ENCODE measurements at regions not wholly inside any gene's neighbourhood (a gene's known extent, or its start where the extent isn't known, plus 50 kb on each side); places are given as distances from the start of the nearest gene placed in this dataset.

DNA sequence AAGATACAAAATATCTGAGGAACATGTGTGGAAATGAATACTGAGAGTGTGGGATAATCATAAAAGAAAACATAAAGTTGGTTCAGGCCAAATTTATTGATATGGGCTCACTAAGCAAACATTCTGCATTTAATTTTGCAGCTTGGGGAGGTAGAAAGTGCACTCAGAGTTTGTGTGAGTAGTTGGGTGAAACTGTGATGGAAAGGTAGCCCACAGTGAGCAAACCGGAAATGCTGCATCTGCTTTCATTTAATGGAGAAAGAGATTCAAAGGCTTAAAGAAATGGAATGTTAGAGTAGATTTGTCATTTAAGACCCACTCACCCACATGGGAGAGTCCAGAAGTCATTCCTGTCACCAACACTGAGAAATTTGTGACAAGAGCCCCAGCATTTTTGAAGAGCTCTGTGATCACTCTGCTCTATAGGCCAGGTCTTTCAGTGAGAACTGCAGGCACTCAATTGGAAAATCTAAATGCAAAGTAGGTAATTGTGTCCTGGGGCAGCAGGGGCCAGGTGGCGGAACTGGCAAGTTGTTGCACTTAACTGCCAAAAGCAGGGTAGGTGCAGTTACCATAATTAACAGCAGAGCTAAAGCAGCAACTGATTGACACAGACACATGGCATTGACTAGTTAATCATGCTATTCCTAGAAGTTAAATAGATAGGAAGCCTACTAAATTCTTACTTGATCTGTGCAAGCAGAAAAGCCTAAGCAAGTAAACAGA is 1228.3 kb upstream of the PCDH20 start:
- Histone ChIP-seq H3K9ac (ENCODE audit: low read depth, low read length) (no peak overlapping the region), H3K36me3 (ENCODE audit: insufficient read depth, low read depth, low read length) (no peaks in the 10 kb centered on the region), H3K27me3 (ENCODE audit: insufficient read depth, low read length) (no peaks in the 10 kb centered on the region), H3K4me3 (ENCODE audit: low read length) (no peak overlapping the region), H3K9me3 (ENCODE audit: insufficient read depth, low read depth, low read length) (0 out of 2 replicates have a peak, but pooled peaks cover 4% of the 10 kb centered on the region), H3K27ac (ENCODE audit: low read length) (no peak overlapping the region), H3K4me1 (ENCODE audit: insufficient read depth, low read length) (no peaks in the 10 kb centered on the region)

DNA sequence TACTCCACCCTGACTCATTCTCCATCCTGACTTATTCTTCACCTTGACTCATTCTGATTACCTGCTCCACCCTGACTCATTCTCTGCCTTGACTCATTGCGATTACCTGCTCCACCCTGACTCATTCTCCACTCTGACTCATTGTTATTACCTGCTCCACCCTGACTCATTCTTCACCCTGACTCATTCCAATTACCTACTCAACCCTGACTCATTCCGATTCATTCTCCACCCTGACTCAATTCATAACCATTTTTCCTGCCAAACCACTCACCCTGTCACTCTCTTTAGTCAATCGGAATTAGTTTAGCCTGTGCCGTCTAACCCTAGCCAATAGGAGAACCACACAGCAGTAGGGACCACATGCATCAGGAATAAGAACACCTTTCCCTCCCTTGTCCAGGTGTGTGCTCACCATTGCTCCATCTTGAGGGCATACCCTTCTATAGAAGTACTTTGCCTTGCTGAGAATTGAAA is 1227.4 kb upstream of the PCDH20 start:
- 0 out of 2 replicates have a peak, but pooled peaks cover 4% of the 10 kb centered on the region for H3K9me3 ChIP-seq (ENCODE audit: insufficient read depth, low read depth, low read length)
- no peak overlapping the region for H3K27ac ChIP-seq (ENCODE audit: low read length)
- no peaks in the 10 kb centered on the region for H3K36me3 ChIP-seq (ENCODE audit: insufficient read depth, low read depth, low read length)
- H3K4me1 ChIP-seq (ENCODE audit: insufficient read depth, low read length): no peaks in the 10 kb centered on the region
- H3K27me3 ChIP-seq (ENCODE audit: insufficient read depth, low read length): no peaks in the 10 kb centered on the region
- H3K4me3 ChIP-seq (ENCODE audit: low read length): no peak overlapping the region
- no peak overlapping the region for H3K9ac ChIP-seq (ENCODE audit: low read depth, low read length)

DNA sequence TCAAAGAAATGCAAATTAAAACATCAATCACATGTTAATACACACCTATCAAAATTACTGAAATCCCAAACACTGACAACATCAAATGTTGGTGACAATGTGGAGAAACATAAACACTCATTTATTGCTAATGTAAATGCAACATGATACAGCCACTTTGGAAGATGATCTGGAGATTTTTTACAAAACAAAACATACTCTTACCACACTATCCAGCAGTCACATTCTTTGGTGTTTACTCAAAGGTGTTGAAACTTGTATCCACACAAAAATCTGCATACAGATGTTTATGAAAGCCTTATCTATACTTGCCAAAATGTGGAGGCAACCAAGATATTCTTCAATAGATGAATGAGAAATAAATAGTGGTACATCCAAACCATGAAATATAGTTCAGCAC is 1219.5 kb upstream of the PCDH20 start:
- Histone ChIP-seq H3K27me3 (ENCODE audit: insufficient read depth, low read length) (no peaks in the 10 kb centered on the region), H3K4me1 (ENCODE audit: insufficient read depth, low read length) (no peaks in the 10 kb centered on the region), H3K4me3 (ENCODE audit: low read length) (no peak overlapping the region), H3K9me3 (ENCODE audit: insufficient read depth, low read depth, low read length) (no peaks in the 10 kb centered on the region), H3K9ac (ENCODE audit: low read depth, low read length) (no peak overlapping the region), H3K36me3 (ENCODE audit: insufficient read depth, low read depth, low read length) (no peaks in the 10 kb centered on the region), H3K27ac (ENCODE audit: low read length) (no peak overlapping the region)

DNA sequence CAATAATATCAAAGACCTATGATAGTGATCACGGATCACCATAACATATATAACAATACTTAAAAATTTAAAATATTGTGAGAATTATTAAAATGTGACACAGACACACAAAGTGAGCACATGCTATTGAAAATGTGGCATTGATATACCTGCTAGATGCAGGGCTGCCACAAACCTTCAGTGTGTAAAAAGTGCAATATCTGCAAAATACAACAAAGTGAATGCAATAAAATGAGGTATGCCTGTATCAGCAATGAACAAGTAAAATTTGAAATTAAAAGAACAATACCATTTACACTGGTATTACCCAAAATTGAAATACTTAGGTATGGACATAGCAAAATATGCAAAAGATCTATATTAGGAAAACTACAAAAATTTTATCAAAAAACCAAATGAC is 1217.8 kb upstream of the PCDH20 start:
- no peak overlapping the region for H3K27ac ChIP-seq (ENCODE audit: low read length)
- no peak overlapping the region for H3K4me3 ChIP-seq (ENCODE audit: low read length)
- no peaks in the 10 kb centered on the region for H3K27me3 ChIP-seq (ENCODE audit: insufficient read depth, low read length)
- H3K9ac ChIP-seq (ENCODE audit: low read depth, low read length): no peak overlapping the region
- no peaks in the 10 kb centered on the region for H3K4me1 ChIP-seq (ENCODE audit: insufficient read depth, low read length)
- H3K9me3 ChIP-seq (ENCODE audit: insufficient read depth, low read depth, low read length): no peaks in the 10 kb centered on the region
- no peaks in the 10 kb centered on the region for H3K36me3 ChIP-seq (ENCODE audit: insufficient read depth, low read depth, low read length)

DNA sequence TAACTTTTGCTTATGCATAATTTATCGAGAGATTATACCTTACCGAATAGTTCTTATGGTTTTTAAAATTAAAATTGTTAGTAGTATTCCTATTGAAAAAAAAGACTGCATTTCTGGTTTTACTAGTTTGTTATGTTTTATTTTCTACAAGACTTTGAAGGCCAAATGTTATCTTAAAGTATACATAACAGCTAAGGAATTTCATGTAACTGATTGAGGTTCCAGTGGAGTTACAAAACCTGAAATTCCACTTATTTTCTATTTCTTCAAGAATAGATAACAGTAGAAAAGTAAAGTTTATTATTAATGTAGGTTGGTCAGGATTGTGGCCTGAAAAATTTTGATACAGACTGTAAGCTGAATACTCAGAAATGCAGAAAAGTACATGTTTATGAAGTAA is 1216.0 kb upstream of the PCDH20 start:
- no peaks in the 10 kb centered on the region for H3K36me3 ChIP-seq (ENCODE audit: insufficient read depth, low read depth, low read length)
- H3K27ac ChIP-seq (ENCODE audit: low read length): no peak overlapping the region
- H3K4me3 ChIP-seq (ENCODE audit: low read length): no peak overlapping the region
- H3K27me3 ChIP-seq (ENCODE audit: insufficient read depth, low read length): no peaks in the 10 kb centered on the region
- no peak overlapping the region for H3K9ac ChIP-seq (ENCODE audit: low read depth, low read length)
- H3K9me3 ChIP-seq (ENCODE audit: insufficient read depth, low read depth, low read length): no peaks in the 10 kb centered on the region
- no peaks in the 10 kb centered on the region for H3K4me1 ChIP-seq (ENCODE audit: insufficient read depth, low read length)

DNA sequence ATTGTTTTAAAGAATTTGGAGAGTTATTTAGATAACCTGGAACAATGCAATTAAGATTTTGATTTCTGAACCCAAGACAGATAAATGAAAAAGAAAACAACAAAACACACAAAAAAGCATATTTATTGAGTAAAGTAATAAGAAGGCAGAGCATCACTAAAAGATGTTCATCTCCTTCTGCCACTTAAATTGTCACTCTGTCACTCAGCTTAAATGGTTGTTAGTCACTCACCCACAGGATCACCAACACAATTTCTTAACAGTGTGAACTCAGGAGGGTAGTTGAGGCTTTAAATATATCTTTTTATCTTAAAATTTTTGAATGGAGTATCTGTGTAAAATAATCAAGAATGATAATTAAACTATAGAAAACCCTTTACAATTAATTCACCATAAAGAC is 1215.5 kb upstream of the PCDH20 start:
- Histone ChIP-seq H3K27ac (ENCODE audit: low read length) (no peak overlapping the region), H3K9ac (ENCODE audit: low read depth, low read length) (no peak overlapping the region), H3K27me3 (ENCODE audit: insufficient read depth, low read length) (no peaks in the 10 kb centered on the region), H3K36me3 (ENCODE audit: insufficient read depth, low read depth, low read length) (no peaks in the 10 kb centered on the region), H3K4me1 (ENCODE audit: insufficient read depth, low read length) (no peaks in the 10 kb centered on the region), H3K9me3 (ENCODE audit: insufficient read depth, low read depth, low read length) (no peaks in the 10 kb centered on the region), H3K4me3 (ENCODE audit: low read length) (no peak overlapping the region)

DNA sequence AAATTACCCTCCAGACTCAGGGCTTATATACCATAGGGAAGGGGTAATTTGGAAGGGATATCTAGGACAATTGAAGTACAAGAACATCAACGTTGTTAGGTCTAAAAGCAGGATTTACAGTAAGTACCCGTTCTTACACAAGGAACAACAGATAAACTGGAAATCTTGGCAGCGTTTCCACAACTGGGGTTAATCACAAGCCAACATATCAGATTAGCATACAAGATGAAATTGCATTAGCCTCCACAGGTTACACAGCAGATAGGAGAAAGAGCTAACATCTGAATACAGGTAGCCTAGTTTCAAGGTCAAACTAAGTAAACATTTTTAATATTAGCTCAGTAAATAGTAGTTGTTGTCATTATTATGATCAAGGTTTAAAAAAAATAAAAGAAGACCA is 1214.0 kb upstream of the PCDH20 start:
- Histone ChIP-seq H3K36me3 (ENCODE audit: insufficient read depth, low read depth, low read length) (no peaks in the 10 kb centered on the region), H3K27ac (ENCODE audit: low read length) (no peak overlapping the region), H3K4me3 (ENCODE audit: low read length) (no peak overlapping the region), H3K27me3 (ENCODE audit: insufficient read depth, low read length) (no peaks in the 10 kb centered on the region), H3K9ac (ENCODE audit: low read depth, low read length) (no peak overlapping the region), H3K4me1 (ENCODE audit: insufficient read depth, low read length) (no peaks in the 10 kb centered on the region), H3K9me3 (ENCODE audit: insufficient read depth, low read depth, low read length) (no peaks in the 10 kb centered on the region)

DNA sequence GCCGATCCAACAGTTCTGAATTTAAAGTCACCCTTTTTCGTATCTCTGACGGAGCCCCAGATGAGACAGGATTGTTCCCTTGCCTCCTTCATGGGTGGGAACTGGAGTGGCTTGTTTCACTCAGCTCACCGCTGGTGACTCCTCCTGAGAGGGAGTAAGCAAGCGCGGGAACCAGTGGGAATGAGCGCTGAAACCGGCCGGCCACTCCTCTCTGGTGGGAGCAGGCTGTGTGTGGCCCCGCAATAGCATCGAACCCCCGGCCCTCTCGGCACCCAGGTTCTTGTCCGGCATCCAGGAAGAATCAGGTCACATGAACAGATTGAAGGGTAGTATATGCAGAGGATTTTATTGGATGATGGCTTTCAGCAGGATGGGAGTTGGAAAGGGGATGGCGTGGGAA is 1211.6 kb upstream of the PCDH20 start:
- Histone ChIP-seq H3K36me3 (ENCODE audit: insufficient read depth, low read depth, low read length) (no peaks in the 10 kb centered on the region), H3K9ac (ENCODE audit: low read depth, low read length) (no peak overlapping the region), H3K4me1 (ENCODE audit: insufficient read depth, low read length) (no peaks in the 10 kb centered on the region), H3K27me3 (ENCODE audit: insufficient read depth, low read length) (no peaks in the 10 kb centered on the region), H3K27ac (ENCODE audit: low read length) (no peak overlapping the region), H3K9me3 (ENCODE audit: insufficient read depth, low read depth, low read length) (no peaks in the 10 kb centered on the region), H3K4me3 (ENCODE audit: low read length) (no peak overlapping the region)

DNA sequence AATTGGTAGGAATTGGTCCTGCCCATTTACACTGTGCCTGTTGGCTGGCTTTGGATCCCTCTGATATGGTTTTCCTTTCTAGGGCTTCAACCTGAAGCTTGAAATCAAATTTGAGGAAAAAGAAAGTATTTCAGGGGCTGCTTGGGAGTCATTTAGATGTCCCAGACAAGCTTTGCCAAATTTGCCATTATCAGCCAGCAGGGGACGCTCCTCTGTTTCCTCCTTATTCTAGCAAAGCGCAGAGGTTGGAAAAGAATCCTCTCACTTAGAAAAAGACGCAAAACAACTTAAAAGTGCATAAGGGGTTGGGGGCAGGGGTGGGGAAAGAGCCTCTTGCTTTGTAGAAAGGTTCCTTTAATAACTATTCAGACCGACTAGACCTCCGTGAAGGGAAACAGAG is 1211.1 kb upstream of the PCDH20 start:
- no peak overlapping the region for H3K27ac ChIP-seq (ENCODE audit: low read length)
- H3K4me3 ChIP-seq (ENCODE audit: low read length): no peak overlapping the region
- no peaks in the 10 kb centered on the region for H3K9me3 ChIP-seq (ENCODE audit: insufficient read depth, low read depth, low read length)
- H3K27me3 ChIP-seq (ENCODE audit: insufficient read depth, low read length): no peaks in the 10 kb centered on the region
- H3K9ac ChIP-seq (ENCODE audit: low read depth, low read length): no peak overlapping the region
- H3K4me1 ChIP-seq (ENCODE audit: insufficient read depth, low read length): no peaks in the 10 kb centered on the region
- no peaks in the 10 kb centered on the region for H3K36me3 ChIP-seq (ENCODE audit: insufficient read depth, low read depth, low read length)

DNA sequence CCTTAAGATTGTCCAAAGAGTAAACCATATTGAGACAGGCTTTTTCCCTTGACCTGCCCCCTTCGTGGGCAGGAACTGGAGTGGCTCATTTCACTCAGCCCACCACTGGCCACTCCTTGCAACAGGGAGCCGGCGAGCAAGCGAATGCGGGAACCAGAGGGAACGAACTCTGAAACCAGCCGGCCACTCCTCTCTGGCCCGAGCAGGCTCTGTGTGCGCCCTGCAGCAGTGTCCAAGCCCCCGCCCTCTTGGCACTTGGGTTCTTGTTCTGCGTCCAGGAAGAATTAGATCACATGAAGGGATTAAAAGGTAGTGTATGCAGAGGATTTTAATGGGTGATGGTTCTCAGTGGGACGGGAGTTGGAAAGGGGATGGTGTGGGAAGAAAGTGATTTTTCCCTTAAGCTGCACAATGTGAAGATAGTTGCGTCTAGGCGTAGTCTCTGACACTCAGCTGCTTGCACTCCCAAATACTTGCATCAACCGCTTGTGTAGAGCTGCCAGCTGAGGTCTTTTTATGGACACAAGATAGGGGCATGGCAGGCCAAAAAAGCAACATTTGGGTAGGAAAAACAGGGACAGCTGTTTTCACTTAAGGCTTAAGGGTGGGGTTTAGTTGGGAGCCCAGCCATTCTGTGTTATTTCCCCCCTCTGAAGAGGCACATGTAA is 1209.7 kb upstream of the PCDH20 start:
- Histone ChIP-seq H3K4me1 (ENCODE audit: insufficient read depth, low read length) (no peaks in the 10 kb centered on the region), H3K4me3 (ENCODE audit: low read length) (no peak overlapping the region), H3K27me3 (ENCODE audit: insufficient read depth, low read length) (no peaks in the 10 kb centered on the region), H3K36me3 (ENCODE audit: insufficient read depth, low read depth, low read length) (no peaks in the 10 kb centered on the region), H3K27ac (ENCODE audit: low read length) (no peak overlapping the region), H3K9me3 (ENCODE audit: insufficient read depth, low read depth, low read length) (no peaks in the 10 kb centered on the region), H3K9ac (ENCODE audit: low read depth, low read length) (no peak overlapping the region)

DNA sequence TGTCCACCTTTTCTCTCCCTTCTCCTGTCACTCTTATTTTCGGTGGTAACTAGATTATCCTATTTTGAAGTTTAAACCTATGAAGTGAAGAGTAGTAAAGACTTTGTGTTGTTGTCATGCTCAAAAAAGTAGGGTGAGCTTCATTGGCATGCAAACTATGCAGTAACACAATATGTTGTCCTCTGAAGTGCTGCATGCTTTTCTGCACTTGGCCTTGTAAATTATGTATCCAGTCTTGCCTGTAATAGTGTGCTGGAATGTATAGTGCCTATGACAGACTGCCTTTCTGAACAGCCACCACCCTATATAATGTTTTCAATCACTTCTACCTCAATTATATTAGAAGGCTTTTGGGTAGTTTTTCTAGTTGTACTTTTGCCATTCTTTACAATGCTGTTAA is 1198.2 kb upstream of the PCDH20 start:
- H3K4me3 ChIP-seq (ENCODE audit: low read length): no peak overlapping the region
- no peak overlapping the region for H3K9ac ChIP-seq (ENCODE audit: low read depth, low read length)
- no peak overlapping the region for H3K27ac ChIP-seq (ENCODE audit: low read length)
- no peaks in the 10 kb centered on the region for H3K36me3 ChIP-seq (ENCODE audit: insufficient read depth, low read depth, low read length)
- H3K9me3 ChIP-seq (ENCODE audit: insufficient read depth, low read depth, low read length): no peaks in the 10 kb centered on the region
- H3K4me1 ChIP-seq (ENCODE audit: insufficient read depth, low read length): peaks cover 5% of the 10 kb centered on the region; the same call in 1 of the 2 replicates
- H3K27me3 ChIP-seq (ENCODE audit: insufficient read depth, low read length): no peaks in the 10 kb centered on the region

DNA sequence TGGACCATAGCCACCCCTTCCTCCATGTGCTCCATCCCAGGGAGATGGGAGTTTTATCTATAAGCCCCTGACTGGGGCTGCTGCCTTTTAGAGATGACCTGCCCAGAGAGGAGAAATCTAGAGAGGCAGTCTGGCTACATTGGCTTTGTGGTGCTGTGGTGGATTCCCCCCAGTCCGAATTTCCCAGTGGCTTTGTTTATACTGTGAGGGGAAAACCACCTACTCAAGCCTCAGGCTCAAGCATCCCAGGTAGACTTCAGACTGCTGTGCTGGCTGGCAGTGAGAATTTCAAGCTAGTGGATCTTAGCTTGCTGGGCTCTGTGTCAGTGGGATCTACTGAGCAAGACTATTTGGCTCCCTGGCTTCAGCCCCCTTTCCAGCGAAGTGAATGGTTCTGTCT is 1195.7 kb upstream of the PCDH20 start:
- Histone ChIP-seq H3K4me1 (ENCODE audit: insufficient read depth, low read length) (peaks cover 5% of the 10 kb centered on the region; the same call in 1 of the 2 replicates), H3K27me3 (ENCODE audit: insufficient read depth, low read length) (no peaks in the 10 kb centered on the region), H3K4me3 (ENCODE audit: low read length) (no peak overlapping the region), H3K36me3 (ENCODE audit: insufficient read depth, low read depth, low read length) (no peaks in the 10 kb centered on the region), H3K9me3 (ENCODE audit: insufficient read depth, low read depth, low read length) (no peaks in the 10 kb centered on the region), H3K9ac (ENCODE audit: low read depth, low read length) (no peak overlapping the region), H3K27ac (ENCODE audit: low read length) (no peak overlapping the region)
